OCI-LY7 (cell line): ENCODE measurements at regions not wholly inside any gene's neighbourhood (a gene's known extent, or its start where the extent isn't known, plus 50 kb on each side); places are given as distances from the start of the nearest gene placed in this dataset.
A peak's percentile ranks its signal among the peaks of the same experiment; 100 is the strongest.

Experiments
- BruUV-seq: library from RNA; stranded (reverse); fragments of 400-500 nt; replicated peaks from 2 replicates; lab custom pipeline; 2021; lab: Mats Ljungman, UMichigan
- CTCF ChIA-PET: fragments of 300-600 bp; sonication (Branson Sonifier 250); formaldehyde crosslinking; loops from one replicate; lab custom pipeline; 2022; ENCODE audit warnings: antibody characterized with exemption; ENCODE audit not compliant: unreplicated experiment; lab: Charles Lee
- POLR2A ChIA-PET: fragments of 300-600 bp; sonication (Branson Sonifier 250); formaldehyde crosslinking; loops from one replicate; lab custom pipeline; 2022; ENCODE audit warnings: antibody characterized with exemption; lab: Charles Lee
- DNase-seq: peaks from one replicate; pipeline ENCODE4 v3.0.0-alpha.2; 2015; ENCODE audit warnings: low spot score
- H2AFZ ChIP-seq: fragments of 200-600 bp; sonication (generic), shearing (Covaris generic); 2 replicates; pipeline ENCODE4 v1.6.1; 2014; ENCODE audit warnings: mild to moderate bottlenecking, antibody characterized with exemption, low read length, moderate library complexity
- H3K27ac ChIP-seq: fragments of 200-600 bp; sonication (generic); 2 replicates; pipeline ENCODE4 v1.5.1; 2014; ENCODE audit warnings: mixed run types, low read depth, mild to moderate bottlenecking, moderate library complexity, low read length, inconsistent platforms; ENCODE audit not compliant: poor library complexity, severe bottlenecking
- H3K36me3 ChIP-seq: fragments of 200-600 bp; sonication (generic); 2 replicates; pipeline ENCODE4 v1.6.1; 2014; ENCODE audit warnings: mild to moderate bottlenecking, antibody characterized with exemption, low read length, moderate library complexity, mixed read lengths; ENCODE audit not compliant: insufficient read depth
- H3K4me1 ChIP-seq: fragments of 200-600 bp; sonication (generic); 2 replicates; pipeline ENCODE4 v1.5.1; 2014; ENCODE audit warnings: mild to moderate bottlenecking, low read length; ENCODE audit not compliant: insufficient read depth, poor library complexity, severe bottlenecking
- H3K4me2 ChIP-seq: fragments of 200-600 bp; sonication (generic); 2 replicates; pipeline ENCODE4 v1.6.1; 2014; ENCODE audit warnings: mild to moderate bottlenecking, low read length
- H3K4me3 ChIP-seq: fragments of 200-600 bp; sonication (generic); 2 replicates; pipeline ENCODE4 v1.5.1; 2014; ENCODE audit warnings: mild to moderate bottlenecking, low read depth, low read length; ENCODE audit not compliant: poor library complexity, severe bottlenecking
- H3K79me2 ChIP-seq: fragments of 200-600 bp; sonication (generic); 2 replicates; pipeline ENCODE4 v1.6.1; 2016; ENCODE audit warnings: low read depth, mild to moderate bottlenecking, low read length, moderate library complexity, mixed read lengths; ENCODE audit not compliant: insufficient read depth
- H3K9me2 ChIP-seq: fragments of 200-600 bp; sonication (generic); 2 replicates; pipeline ENCODE4 v1.6.1; 2016; ENCODE audit warnings: mild to moderate bottlenecking, low read length, mixed read lengths; ENCODE audit not compliant: insufficient read depth
- H3K9me3 ChIP-seq: fragments of 200-600 bp; sonication (generic); 2 replicates; pipeline ENCODE4 v1.6.1; 2014; ENCODE audit warnings: mild to moderate bottlenecking, mixed run types, low read length, mixed read lengths
- H4K20me1 ChIP-seq: fragments of 200-600 bp; sonication (generic); 2 replicates; pipeline ENCODE4 v1.6.1; 2014; ENCODE audit warnings: mild to moderate bottlenecking, antibody characterized with exemption, low read length, moderate library complexity, mixed read lengths; ENCODE audit not compliant: insufficient read depth
- CTCF ChIP-seq: fragments of 200-600 bp; sonication (generic); conservative IDR thresholded peaks from 2 replicates; pipeline ENCODE4 v1.5.1; 2014; ENCODE audit warnings: mild to moderate bottlenecking, antibody characterized with exemption, low read length, moderate library complexity, mixed read lengths
- EZH2phosphoT487 ChIP-seq: fragments of 200-600 bp; sonication (generic); IDR thresholded peaks from 2 replicates; pipeline ENCODE4 v1.6.1; 2018; ENCODE audit warnings: low read depth, borderline replicate concordance, mild to moderate bottlenecking, mixed run types, antibody characterized with exemption, low read length, moderate library complexity, mixed read lengths
- intact Hi-C: fragments of 100-400 bp; cut with micrococcal nuclease; formaldehyde crosslinking; loops from one replicate; pipeline ENCODE4 v1.10.0; 2022; ENCODE audit not compliant: unreplicated experiment

GRCh38 chr10:29117781-29118180, 171.1 kb upstream of the LYZL1 start:
- Histone ChIP-seq H4K20me1 (no peaks in the 10 kb centered on the region), H3K36me3 (no peaks in the 10 kb centered on the region), H3K4me1 (no peaks in the 10 kb centered on the region), H3K79me2 (no peaks in the 10 kb centered on the region), H3K4me2 (no peak overlapping the region), H2AFZ (no peak overlapping the region), H3K4me3 (no peak overlapping the region), H3K27ac (no peak overlapping the region), H3K9me2 (no peaks in the 10 kb centered on the region), H3K9me3 (peaks cover 14% of the 10 kb centered on the region; the same call in 1 of the 2 replicates)
- BruUV-seq, result no TSS peak
- POLR2A ChIA-PET, result no interaction called here
- CTCF ChIA-PET, result no interaction called here
- TF ChIP-seq EZH2phosphoT487, result no peak
- no peak for TF ChIP-seq CTCF
- DNase-seq, result no peak
- intact Hi-C loops, result no loop called here

GRCh38 chr10:29119374-29119773, 169.5 kb upstream of the LYZL1 start:
- intact Hi-C loops, result no loop called here
- no peaks in the 10 kb centered on the region for H3K36me3 ChIP-seq
- no peak overlapping the region for H3K4me3 ChIP-seq
- no peak overlapping the region for H2AFZ ChIP-seq
- ChIA-PET POLR2A (no interaction called here), CTCF (no interaction called here)
- no peaks in the 10 kb centered on the region for H4K20me1 ChIP-seq
- no peaks in the 10 kb centered on the region for H3K4me1 ChIP-seq
- no peak for TF ChIP-seq EZH2phosphoT487
- peak; percentile 66 for TF ChIP-seq CTCF
- H3K9me3 ChIP-seq, result peaks cover 14% of the 10 kb centered on the region; the same call in 1 of the 2 replicates
- no peak overlapping the region for H3K27ac ChIP-seq
- DNase-seq, result no peak
- no peaks in the 10 kb centered on the region for H3K79me2 ChIP-seq
- no peaks in the 10 kb centered on the region for H3K9me2 ChIP-seq
- no peak overlapping the region for H3K4me2 ChIP-seq
- no TSS peak for BruUV-seq

GRCh38 chr10:29120216-29120615, 168.7 kb upstream of the LYZL1 start:
- no TSS peak for BruUV-seq
- CTCF ChIA-PET, result no interaction called here
- H3K4me2 ChIP-seq, result no peak overlapping the region
- no peak for TF ChIP-seq CTCF
- POLR2A ChIA-PET, result no interaction called here
- no peaks in the 10 kb centered on the region for H4K20me1 ChIP-seq
- intact Hi-C loops, result no loop called here
- no peaks in the 10 kb centered on the region for H3K4me1 ChIP-seq
- no peak for DNase-seq
- no peaks in the 10 kb centered on the region for H3K9me2 ChIP-seq
- H3K79me2 ChIP-seq, result no peaks in the 10 kb centered on the region
- H3K36me3 ChIP-seq, result no peaks in the 10 kb centered on the region
- H3K9me3 ChIP-seq, result peaks cover 14% of the 10 kb centered on the region; the same call in 1 of the 2 replicates
- no peak overlapping the region for H3K4me3 ChIP-seq
- H2AFZ ChIP-seq, result no peak overlapping the region
- no peak overlapping the region for H3K27ac ChIP-seq
